GM18907 (cell line): ENCODE measurements at regions not wholly inside any gene's neighbourhood (a gene's known extent, or its start where the extent isn't known, plus 50 kb on each side); places are given as distances from the start of the nearest gene placed in this dataset.

Experiments used
- ATAC-seq: cut with Tn5 transposase; IDR thresholded peaks from one replicate; pipeline ENCODE4 v1.9.1; 2021; ENCODE audit warnings: mild to moderate bottlenecking, moderate library complexity; ENCODE audit not compliant: unreplicated experiment

- no peak for ATAC-seq
These were observed 916.6 kb upstream of the CELF2 start for GRCh38 chr10:10101106-10101505.

DNA sequence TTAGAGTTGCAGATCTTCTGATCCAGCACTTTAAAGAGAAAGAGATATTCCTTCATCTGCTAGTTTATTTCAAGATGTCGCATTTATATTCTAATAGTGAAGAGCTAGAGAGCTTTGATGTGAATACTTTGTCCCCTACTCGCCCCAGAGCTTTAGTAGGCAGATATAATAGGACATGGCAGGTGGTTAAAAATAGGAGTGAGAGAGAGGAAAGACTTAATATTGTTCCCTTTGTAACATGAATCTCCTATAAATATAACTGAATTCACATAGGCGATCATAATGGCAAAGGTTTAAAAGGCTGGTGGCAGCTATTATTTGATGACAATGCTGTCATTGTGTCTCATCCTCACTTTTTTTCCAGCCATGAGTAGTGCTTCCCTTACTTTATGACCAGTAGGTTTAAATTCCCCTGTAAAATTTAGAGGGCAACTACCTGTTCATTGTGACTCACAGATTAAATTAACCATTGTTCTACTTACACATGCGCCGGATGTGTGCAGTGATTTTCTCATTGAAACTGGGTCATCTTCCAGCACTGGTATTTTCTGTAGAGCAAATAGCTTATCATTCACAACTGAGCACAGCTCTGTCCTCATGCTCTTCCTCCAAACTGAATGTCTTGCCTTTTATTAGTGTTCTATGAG lies 906.7 kb upstream of the CELF2 start:
- no peak for ATAC-seq

DNA sequence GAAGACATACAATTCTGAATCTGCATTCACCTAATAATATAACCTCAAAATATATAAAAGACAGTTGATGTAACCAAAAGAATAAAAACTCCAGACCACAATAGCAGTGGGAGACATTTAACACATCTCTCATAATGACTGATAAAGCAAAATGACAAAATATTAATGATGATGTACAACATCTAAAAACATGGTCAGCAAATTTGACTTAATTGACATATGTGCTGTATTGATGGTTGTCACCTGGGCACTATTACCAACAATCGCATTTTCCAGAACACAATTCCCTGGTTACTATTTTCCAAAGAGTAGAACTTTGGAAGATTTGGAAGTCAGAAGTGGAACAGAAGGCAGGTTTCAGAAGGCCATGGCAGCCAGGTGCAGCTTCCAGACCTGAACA lies 899.5 kb upstream of the CELF2 start:
- no peak for ATAC-seq

DNA sequence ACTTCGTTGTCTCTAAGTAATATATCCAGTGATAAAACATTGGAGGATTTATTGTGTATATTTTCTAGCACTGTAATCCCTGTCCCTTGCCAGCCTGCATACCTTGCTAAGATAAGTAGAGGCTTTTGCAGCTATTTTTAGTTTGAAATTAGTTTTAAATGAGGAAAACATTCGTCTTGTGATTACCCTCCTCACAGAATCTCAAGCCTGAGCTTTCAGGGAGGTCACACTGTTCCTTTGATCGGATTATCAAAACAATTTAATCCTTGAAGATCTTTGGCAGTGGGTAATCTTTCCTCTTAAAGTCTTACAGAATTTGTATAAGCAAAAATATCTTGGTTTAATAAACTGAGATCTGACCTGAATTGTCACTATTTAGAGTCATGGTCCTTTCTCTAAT lies 897.0 kb upstream of the CELF2 start:
- no peak for ATAC-seq

DNA sequence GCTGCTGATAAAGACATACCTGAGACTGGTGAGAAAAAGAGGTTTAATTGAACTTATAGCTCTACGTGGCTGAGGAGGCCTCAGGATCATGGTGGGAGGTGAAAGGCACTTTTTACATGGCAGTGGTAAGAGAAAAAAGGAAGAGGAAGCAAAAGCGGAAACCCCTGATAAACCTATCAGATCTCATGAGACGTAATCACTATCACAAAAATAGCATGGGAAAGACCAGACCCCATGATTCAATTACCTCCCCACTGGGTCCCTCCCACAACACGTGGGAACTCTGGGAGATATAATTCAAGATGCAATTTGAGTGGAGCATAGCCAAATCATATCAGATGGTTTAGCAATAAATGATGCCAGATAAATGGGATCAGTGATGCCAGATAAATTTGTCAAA lies 892.0 kb upstream of the CELF2 start:
- no peak for ATAC-seq

DNA sequence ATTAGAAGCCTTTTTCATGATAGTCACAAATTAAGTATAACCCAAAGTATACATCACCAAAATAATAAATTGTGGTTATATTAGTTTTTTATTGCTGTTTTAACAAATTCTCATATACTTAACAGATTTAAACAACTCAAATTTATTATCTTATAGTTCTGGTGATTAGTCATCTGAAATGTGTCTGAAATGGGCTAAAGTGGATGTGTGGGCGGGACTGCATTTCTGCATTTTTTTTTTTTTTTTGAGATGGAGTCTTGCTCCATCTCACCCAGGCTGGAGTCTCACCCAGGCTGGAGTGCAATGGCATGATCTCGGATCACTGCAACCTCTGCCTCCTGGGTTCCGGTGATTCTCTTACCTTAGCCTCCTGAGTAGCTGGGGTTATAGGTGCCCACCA lies 891.5 kb upstream of the CELF2 start:
- ATAC-seq = no peak

GRCh38 chr10:10128387-10128786 lies 889.3 kb upstream of the CELF2 start:
- no peak for ATAC-seq

DNA sequence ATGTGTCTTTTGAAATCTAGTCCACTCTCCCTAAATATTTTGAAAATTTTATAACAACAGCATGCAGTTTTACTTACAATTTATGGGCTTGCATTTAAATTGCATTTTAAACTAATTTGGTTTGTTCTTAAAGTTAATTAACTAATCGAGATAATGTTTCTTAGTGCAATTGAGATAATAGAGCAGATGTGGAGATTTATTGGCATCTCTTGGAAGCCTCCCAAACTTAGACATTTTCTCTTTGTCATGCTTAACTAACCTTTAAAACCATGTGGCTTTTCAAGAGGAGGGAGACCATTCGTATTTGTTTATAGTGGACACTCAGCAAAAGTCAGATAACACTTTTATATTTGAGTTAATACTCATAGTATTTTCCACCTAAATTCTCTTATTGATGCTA lies 887.0 kb upstream of the CELF2 start:
- ATAC-seq = no peak

- ATAC-seq = no peak
These were observed 885.7 kb upstream of the CELF2 start for GRCh38 chr10:10132009-10132408.

- no peak for ATAC-seq
These were observed 884.4 kb upstream of the CELF2 start for GRCh38 chr10:10133281-10133680.

- no peak for ATAC-seq
These were observed 879.0 kb upstream of the CELF2 start for GRCh38 chr10:10138685-10139084.

GRCh38 chr10:10141782-10142382 lies 875.8 kb upstream of the CELF2 start:
- ATAC-seq = no peak

DNA sequence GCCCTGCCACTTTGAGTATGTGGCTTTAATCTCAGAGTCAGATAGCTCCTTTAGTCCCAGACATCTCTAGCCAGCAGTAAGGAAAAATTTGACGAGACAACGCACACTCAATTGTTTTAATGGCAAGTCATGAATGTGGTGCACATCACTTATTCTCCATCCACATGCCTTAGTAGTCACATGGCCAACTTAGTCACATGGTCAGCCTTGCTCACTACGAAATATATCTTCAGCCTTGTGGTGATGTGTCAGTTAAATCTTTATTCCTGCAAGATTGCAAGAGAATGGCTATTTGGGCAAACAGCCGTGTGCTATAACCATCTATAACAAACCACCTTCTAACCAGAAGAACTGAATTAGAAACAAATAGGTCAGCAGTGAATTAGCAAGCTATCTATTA lies 871.1 kb upstream of the CELF2 start:
- ATAC-seq = no peak

GRCh38 chr10:10149899-10150298 lies 867.8 kb upstream of the CELF2 start:
- ATAC-seq = no peak

DNA sequence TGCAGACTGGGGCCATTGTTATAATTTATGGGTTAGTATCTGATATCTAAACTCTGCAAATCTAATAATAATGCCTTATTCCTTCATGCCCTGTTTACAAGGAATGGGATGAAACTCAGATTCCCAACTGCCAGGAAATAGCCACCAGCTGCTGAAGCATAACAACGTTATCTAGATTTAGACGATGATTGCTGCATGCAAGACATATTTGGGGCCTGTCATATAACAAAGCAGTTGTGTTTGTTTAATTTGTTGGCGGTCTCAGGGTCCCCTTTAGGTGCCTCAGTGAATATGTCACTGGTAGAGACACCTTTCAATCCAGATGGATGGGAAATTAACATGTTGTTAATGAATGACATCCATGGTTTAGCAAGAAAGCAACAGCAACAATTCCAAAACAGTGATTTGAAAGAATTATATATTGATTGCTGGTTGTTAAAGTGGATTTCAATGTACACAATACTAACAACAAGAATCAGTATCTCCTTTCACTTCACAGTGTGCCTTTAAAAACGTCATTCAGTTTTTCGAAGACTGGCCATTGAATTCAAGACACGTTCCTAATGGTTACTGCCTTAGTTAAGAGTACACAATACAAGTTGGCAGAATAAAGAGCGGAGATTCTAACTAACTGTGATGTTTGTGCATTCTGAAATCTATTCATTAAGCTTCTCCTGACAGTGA lies 860.6 kb upstream of the CELF2 start:
- no peak for ATAC-seq

DNA sequence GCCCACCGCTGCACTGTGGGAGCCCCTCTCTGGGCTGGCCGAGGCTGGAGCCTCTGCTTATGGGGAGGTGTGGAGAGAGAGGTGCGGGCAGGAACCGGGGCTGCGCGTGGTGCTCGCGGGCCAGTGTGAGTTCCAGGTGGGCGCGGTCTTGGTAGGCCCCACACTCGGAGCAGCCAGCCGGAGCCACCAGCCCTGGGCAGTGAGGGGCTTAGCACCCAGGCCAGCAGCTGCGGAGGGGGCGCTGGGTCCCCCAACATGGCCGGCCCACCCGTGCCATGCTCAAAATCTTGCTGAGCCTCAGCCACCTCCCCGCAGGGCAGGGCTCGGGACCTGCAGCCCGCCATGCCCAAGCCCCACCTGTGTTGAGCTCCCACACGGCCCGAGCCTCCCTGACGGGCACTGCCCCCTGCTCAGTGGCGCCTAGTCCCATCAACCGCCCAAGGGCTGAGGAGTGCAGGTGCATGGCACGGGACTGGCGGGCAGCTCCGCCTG lies 856.8 kb upstream of the CELF2 start:
- ATAC-seq = no peak

GRCh38 chr10:10164848-10165247 lies 852.8 kb upstream of the CELF2 start:
- no peak for ATAC-seq

- ATAC-seq = no peak
These were observed 852.3 kb upstream of the CELF2 start for GRCh38 chr10:10165415-10165814.

DNA sequence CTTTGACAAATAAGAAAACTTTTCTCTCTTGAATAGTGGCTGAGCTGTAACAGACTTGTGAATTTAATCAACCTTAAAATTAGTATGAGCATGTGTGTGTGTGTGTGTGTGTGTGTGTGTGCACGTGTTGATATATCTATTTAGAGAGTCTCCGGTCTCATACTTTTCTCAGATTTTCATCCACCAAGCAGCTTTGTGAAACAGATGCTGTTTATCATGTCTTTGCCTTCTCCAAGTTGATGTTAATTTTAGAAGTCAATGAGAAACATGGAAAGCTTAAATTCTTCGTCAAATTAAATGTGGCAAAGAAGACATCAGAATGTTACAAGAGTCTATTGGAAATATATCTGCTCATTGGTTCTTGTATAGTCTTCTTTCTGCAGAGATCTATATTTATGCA lies 839.2 kb upstream of the CELF2 start:
- no peak for ATAC-seq

DNA sequence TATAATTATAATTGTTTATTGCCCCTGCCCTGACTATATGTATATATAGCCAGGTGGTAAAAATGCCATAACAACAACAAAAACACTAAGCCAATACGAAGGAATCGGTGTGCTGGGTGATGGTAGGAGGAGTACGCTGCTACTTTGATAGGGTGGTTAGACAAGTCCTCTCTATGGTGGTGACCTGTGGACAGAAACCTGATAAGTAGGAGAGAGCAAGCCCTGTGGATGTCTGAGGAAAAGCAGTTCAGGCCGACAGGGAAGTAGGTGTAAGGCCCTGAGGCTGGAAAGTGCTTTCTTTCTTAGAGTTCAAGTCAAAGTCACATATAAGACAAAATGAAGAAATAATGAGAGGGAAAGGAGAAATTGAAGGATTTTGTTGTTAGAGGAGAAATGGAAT lies 823.8 kb upstream of the CELF2 start:
- ATAC-seq = no peak

- no peak for ATAC-seq
These were observed 821.0 kb upstream of the CELF2 start for GRCh38 chr10:10196701-10197100.

DNA sequence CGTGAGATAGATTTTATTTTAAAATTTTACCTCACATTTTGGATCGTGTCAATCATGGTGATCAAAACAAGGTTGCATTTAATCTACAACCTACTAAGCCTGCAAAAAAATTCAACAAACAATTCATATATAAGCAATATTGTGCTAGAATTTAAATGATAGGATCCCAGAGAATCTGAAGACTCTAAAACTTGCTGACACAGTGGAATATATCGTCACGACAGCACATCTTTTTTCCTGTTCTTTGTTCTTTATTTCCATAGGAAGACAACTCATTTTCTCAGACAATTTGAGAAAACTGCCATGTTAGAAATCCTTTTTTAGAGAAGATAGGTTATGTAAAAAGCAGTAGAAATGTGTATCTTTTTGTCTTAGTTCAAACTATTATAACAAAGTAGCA lies 820.2 kb upstream of the CELF2 start:
- no peak for ATAC-seq
